AG04450 (cell line): ENCODE measurements at regions not wholly inside any gene's neighbourhood (a gene's known extent, or its start where the extent isn't known, plus 50 kb on each side); places are given as distances from the start of the nearest gene placed in this dataset.
A peak's percentile ranks its signal among the peaks of the same experiment; 100 is the strongest.

ENCODE experiments used
- CTCF ChIA-PET: fragments of 300-600, 350-600 bp; formaldehyde crosslinking; extraction: SDS; loops from one replicate; lab custom pipeline; 2022; ENCODE audit warnings: antibody characterized with exemption, inconsistent platforms; lab: Charles Lee
- POLR2A ChIA-PET: fragments of 350-600 bp; formaldehyde crosslinking; extraction: SDS; loops from one replicate; lab custom pipeline; 2021; ENCODE audit warnings: antibody characterized with exemption, inconsistent platforms; lab: Yijun Ruan, JAX
- DNase-seq: peaks from one replicate; pipeline ENCODE4 v3.0.0-alpha.2; 2011; ENCODE audit warnings: low read depth, low spot score
- H3K27ac ChIP-seq: one replicate; pipeline ENCODE4 v1.5.1; 2012; ENCODE audit warnings: low read depth, low read length, control low read depth
- H3K27me3 ChIP-seq: one replicate; pipeline ENCODE4 v1.6.0; 2012; ENCODE audit warnings: low read length; ENCODE audit not compliant: control insufficient read depth, insufficient read depth
- H3K4me3 ChIP-seq: 2 replicates; pipeline ENCODE4 v1.5.1; 2011; ENCODE audit warnings: mild to moderate bottlenecking, low read depth, low read length, control low read depth
- H3K9me3 ChIP-seq: 2 replicates; pipeline ENCODE4 v1.5.1; 2012; ENCODE audit warnings: low read length; ENCODE audit not compliant: control insufficient read depth, insufficient read depth
- TF ChIP-seq, protein P1 (sequence below): IDR thresholded peaks from 2 replicates; pipeline ENCODE4 v1.5.1; 2011; ENCODE audit warnings: low read depth, low read length, control low read depth, inconsistent platforms

DNA sequence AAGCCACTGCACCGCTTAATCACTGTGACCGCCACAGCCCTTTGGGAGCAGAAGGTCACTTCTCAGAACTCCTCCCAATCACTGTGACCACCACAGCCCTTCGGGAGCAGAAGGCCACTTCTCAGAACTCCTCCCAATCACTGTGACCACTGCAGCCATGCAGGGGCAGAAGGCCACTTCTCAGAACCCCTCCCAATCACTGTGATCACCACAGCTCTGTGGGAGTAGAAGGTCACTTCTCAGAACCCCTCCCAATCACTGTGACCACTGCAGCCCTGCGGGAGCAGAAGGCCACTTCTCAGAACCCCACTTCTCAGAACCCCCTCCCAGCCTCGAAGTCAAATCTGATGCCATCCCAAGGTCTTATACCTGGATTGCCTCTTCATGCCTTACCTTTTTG is 56.8 kb upstream of the DAPL1 start:
- DNase-seq = no peak
- Histone ChIP-seq H3K9me3 (no peaks in the 10 kb centered on the region), H3K27me3 (peaks cover 12% of the 10 kb centered on the region), H3K4me3 (no peak overlapping the region), H3K27ac (no peak overlapping the region)
- CTCF ChIA-PET = interaction anchor here (0.6 to 6.2 kb wide), 3 partner anchors 15 to 714 kb away, joined by 4 to 37 read pairs (median 4); no protein-coding TSS in a partner anchor
- TF ChIP-seq, protein P1, sequence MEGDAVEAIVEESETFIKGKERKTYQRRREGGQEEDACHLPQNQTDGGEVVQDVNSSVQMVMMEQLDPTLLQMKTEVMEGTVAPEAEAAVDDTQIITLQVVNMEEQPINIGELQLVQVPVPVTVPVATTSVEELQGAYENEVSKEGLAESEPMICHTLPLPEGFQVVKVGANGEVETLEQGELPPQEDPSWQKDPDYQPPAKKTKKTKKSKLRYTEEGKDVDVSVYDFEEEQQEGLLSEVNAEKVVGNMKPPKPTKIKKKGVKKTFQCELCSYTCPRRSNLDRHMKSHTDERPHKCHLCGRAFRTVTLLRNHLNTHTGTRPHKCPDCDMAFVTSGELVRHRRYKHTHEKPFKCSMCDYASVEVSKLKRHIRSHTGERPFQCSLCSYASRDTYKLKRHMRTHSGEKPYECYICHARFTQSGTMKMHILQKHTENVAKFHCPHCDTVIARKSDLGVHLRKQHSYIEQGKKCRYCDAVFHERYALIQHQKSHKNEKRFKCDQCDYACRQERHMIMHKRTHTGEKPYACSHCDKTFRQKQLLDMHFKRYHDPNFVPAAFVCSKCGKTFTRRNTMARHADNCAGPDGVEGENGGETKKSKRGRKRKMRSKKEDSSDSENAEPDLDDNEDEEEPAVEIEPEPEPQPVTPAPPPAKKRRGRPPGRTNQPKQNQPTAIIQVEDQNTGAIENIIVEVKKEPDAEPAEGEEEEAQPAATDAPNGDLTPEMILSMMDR = no peak
- POLR2A ChIA-PET = no interaction called here

GRCh38 chr2:158740127-158740526 is 55.0 kb upstream of the DAPL1 start:
- ChIA-PET CTCF (interaction anchor here (0.7 to 6.2 kb wide), 2 partner anchors 13 to 1082 kb away, joined by 6 to 37 read pairs; no protein-coding TSS in a partner anchor), POLR2A (no interaction called here)
- no peak for DNase-seq
- Histone ChIP-seq H3K27ac (no peak overlapping the region), H3K27me3 (peaks cover 17% of the 10 kb centered on the region), H3K9me3 (no peaks in the 10 kb centered on the region), H3K4me3 (no peak overlapping the region)
- TF ChIP-seq, protein P1 = no peak

- CTCF ChIA-PET = interaction anchor here (6.2 kb wide), 1 partner anchor 13 kb away, joined by 37 read pairs; no protein-coding TSS in a partner anchor
- H3K27ac ChIP-seq = no peak overlapping the region
- POLR2A ChIA-PET = no interaction called here
Measured at GRCh38 chr2:158740621-158741020, 54.5 kb upstream of the DAPL1 start.

GRCh38 chr2:158741625-158742024 is 53.5 kb upstream of the DAPL1 start:
- no peak for DNase-seq
- peaks cover 17% of the 10 kb centered on the region for H3K27me3 ChIP-seq
- H3K27ac ChIP-seq = no peak overlapping the region
- H3K4me3 ChIP-seq = no peak overlapping the region
- CTCF ChIA-PET = interaction anchor here (5.6 to 6.2 kb wide), 2 partner anchors 12 to 718 kb away, joined by 37 to 92 read pairs; no protein-coding TSS in a partner anchor
- H3K9me3 ChIP-seq = no peaks in the 10 kb centered on the region
- POLR2A ChIA-PET = no interaction called here
- TF ChIP-seq, protein P1 = no peak

More at GRCh38 chr2:158740621-158741020, 54.5 kb upstream of the DAPL1 start:
- H3K27me3 ChIP-seq = peaks cover 20% of the 10 kb centered on the region
- TF ChIP-seq, protein P1 = no peak
- no peaks in the 10 kb centered on the region for H3K9me3 ChIP-seq
- DNase-seq = peak; percentile 27
- no peak overlapping the region for H3K4me3 ChIP-seq

DNA sequence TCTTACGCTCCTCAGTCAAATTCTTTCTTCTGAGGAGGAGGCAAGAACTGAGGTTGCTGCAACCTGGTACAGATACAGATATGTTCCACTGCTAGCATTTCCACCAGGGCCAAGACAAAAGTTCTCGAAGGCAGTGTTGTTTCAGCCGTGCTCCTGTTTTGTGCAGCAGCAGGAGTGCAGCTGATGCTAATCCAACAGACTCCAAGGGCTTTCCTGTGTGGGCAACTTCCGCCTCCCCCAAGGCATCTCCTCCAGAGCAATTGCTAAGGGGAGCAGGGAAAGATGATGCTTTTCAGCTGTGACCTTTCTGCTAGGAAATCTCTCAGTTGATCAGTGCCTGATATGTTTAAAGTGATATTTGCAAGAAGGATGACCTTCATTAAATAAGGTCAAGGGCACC is 52.6 kb upstream of the DAPL1 start:
- CTCF ChIA-PET = interaction anchor here (0.8 to 6.2 kb wide), 5 partner anchors 10 to 719 kb away, joined by 3 to 92 read pairs (median 6); no protein-coding TSS in a partner anchor
- Histone ChIP-seq H3K27me3 (peaks cover 17% of the 10 kb centered on the region), H3K4me3 (no peak overlapping the region), H3K27ac (no peak overlapping the region), H3K9me3 (no peaks in the 10 kb centered on the region)
- no peak for DNase-seq
- POLR2A ChIA-PET = no interaction called here
- TF ChIP-seq, protein P1 = no peak
